ENCODE measurements at regions not wholly inside any gene's neighbourhood (a gene's known extent, or its start where the extent isn't known, plus 50 kb on each side); places are given as distances from the start of the nearest gene placed in this dataset.

- Histone ChIP-seq H3K36me3 (replicated peaks; ENCODE audit: low read depth, low read length) (no peaks in the 10 kb centered on the region), H4K20me1 (ENCODE audit: insufficient read depth, low read length) (no peaks in the 10 kb centered on the region), H3K27me3 (ENCODE audit: low read depth, low read length) (0 out of 2 replicates have a peak, but pooled peaks cover 3% of the 10 kb centered on the region), H3K9me3 (ENCODE audit: insufficient read depth, low read length) (no peaks in the 10 kb centered on the region), H3K27ac (ENCODE audit: low read length) (no peak overlapping the region), H3K79me2 (ENCODE audit: low read length) (no peaks in the 10 kb centered on the region), H3K4me1 (ENCODE audit: low read length) (no peaks in the 10 kb centered on the region), H3K9ac (ENCODE audit: low read length) (no peak overlapping the region), H3K4me2 (ENCODE audit: low read length) (no peak overlapping the region), H2AFZ (ENCODE audit: low read depth, low read length) (no peak overlapping the region), H3K4me3 (ENCODE audit: low read length) (no peak overlapping the region)
- TF ChIP-seq EZH2phosphoT487 (IDR thresholded peaks at IDR 0.05; ENCODE audit: low read depth) (no peak), CTCF (IDR thresholded peaks at IDR 0.05; ENCODE audit: low read depth, low read length) (no peak)
Observed at GRCh38 chr5:8363138-8363537, 494.2 kb downstream of the MTRR start.

GRCh38 chr5:8366266-8366665 is 497.3 kb downstream of the MTRR start:
- Histone ChIP-seq H3K9ac (ENCODE audit: low read length) (no peak overlapping the region), H3K4me3 (ENCODE audit: low read length) (no peak overlapping the region), H4K20me1 (ENCODE audit: insufficient read depth, low read length) (no peaks in the 10 kb centered on the region), H3K4me2 (ENCODE audit: low read length) (no peak overlapping the region), H2AFZ (ENCODE audit: low read depth, low read length) (no peak overlapping the region), H3K27ac (ENCODE audit: low read length) (no peak overlapping the region), H3K9me3 (ENCODE audit: insufficient read depth, low read length) (no peaks in the 10 kb centered on the region), H3K27me3 (ENCODE audit: low read depth, low read length) (no peaks in the 10 kb centered on the region), H3K79me2 (ENCODE audit: low read length) (no peaks in the 10 kb centered on the region), H3K36me3 (replicated peaks; ENCODE audit: low read depth, low read length) (no peaks in the 10 kb centered on the region), H3K4me1 (ENCODE audit: low read length) (no peaks in the 10 kb centered on the region)
- TF ChIP-seq CTCF (IDR thresholded peaks at IDR 0.05; ENCODE audit: low read depth, low read length) = no peak
- TF ChIP-seq EZH2phosphoT487 (IDR thresholded peaks at IDR 0.05; ENCODE audit: low read depth) = no peak

- no peak overlapping the region for H3K4me2 ChIP-seq (ENCODE audit: low read length)
- no peak overlapping the region for H3K27ac ChIP-seq (ENCODE audit: low read length)
- H3K9me3 ChIP-seq (ENCODE audit: insufficient read depth, low read length) = no peaks in the 10 kb centered on the region
- TF ChIP-seq EZH2phosphoT487 (IDR thresholded peaks at IDR 0.05; ENCODE audit: low read depth) = no peak
- no peak for TF ChIP-seq CTCF (IDR thresholded peaks at IDR 0.05; ENCODE audit: low read depth, low read length)
- no peaks in the 10 kb centered on the region for H3K79me2 ChIP-seq (ENCODE audit: low read length)
- no peak overlapping the region for H3K9ac ChIP-seq (ENCODE audit: low read length)
- no peaks in the 10 kb centered on the region for H3K36me3 ChIP-seq (replicated peaks; ENCODE audit: low read depth, low read length)
- no peak overlapping the region for H2AFZ ChIP-seq (ENCODE audit: low read depth, low read length)
- H3K27me3 ChIP-seq (ENCODE audit: low read depth, low read length) = no peaks in the 10 kb centered on the region
- no peaks in the 10 kb centered on the region for H3K4me1 ChIP-seq (ENCODE audit: low read length)
- no peak overlapping the region for H3K4me3 ChIP-seq (ENCODE audit: low read length)
- H4K20me1 ChIP-seq (ENCODE audit: insufficient read depth, low read length) = no peaks in the 10 kb centered on the region
Observed at GRCh38 chr5:8376478-8376877, 507.5 kb downstream of the MTRR start.

GRCh38 chr5:8381972-8382371 is 513.0 kb downstream of the MTRR start:
- Histone ChIP-seq H3K27ac (ENCODE audit: low read length) (no peak overlapping the region), H3K4me1 (ENCODE audit: low read length) (no peaks in the 10 kb centered on the region), H2AFZ (ENCODE audit: low read depth, low read length) (no peak overlapping the region), H3K9me3 (ENCODE audit: insufficient read depth, low read length) (no peaks in the 10 kb centered on the region), H3K27me3 (ENCODE audit: low read depth, low read length) (no peaks in the 10 kb centered on the region), H4K20me1 (ENCODE audit: insufficient read depth, low read length) (no peaks in the 10 kb centered on the region), H3K79me2 (ENCODE audit: low read length) (no peaks in the 10 kb centered on the region), H3K36me3 (replicated peaks; ENCODE audit: low read depth, low read length) (no peaks in the 10 kb centered on the region), H3K4me2 (ENCODE audit: low read length) (no peak overlapping the region), H3K4me3 (ENCODE audit: low read length) (no peak overlapping the region), H3K9ac (ENCODE audit: low read length) (no peak overlapping the region)
- no peak for TF ChIP-seq EZH2phosphoT487 (IDR thresholded peaks at IDR 0.05; ENCODE audit: low read depth)
- TF ChIP-seq CTCF (IDR thresholded peaks at IDR 0.05; ENCODE audit: low read depth, low read length) = no peak
